Esophagus muscularis mucosa (tissue), 4 donors: ENCODE measurements at regions not wholly inside any gene's neighbourhood (a gene's known extent, or its start where the extent isn't known, plus 50 kb on each side); places are given as distances from the start of the nearest gene placed in this dataset.

Experiments used
- DNase-seq: peaks from one replicate; pipeline ENCODE4 v3.0.0-alpha.2; 2017; ENCODE audit errors: extremely low spot score
- H3K27ac ChIP-seq, 4 donors: fragments of 200-600 bp; sonication (generic); replicated peaks in 1 of 4; 1 replicate in 3 of 4; 2 replicates in 1 of 4; pipeline ENCODE4 v1.5.1; 2016 to 2019; ENCODE audit warnings: mild to moderate bottlenecking in 1 of 4
- H3K27me3 ChIP-seq, 4 donors: fragments of 200-600 bp; sonication (generic); one replicate each; pipeline versions ENCODE4 v1.5.1 to v1.6.0; 2016 to 2019
- H3K36me3 ChIP-seq, 4 donors: fragments of 200-600 bp; sonication (generic); one replicate each; pipeline ENCODE4 v1.5.1; 2016 to 2019
- H3K4me1 ChIP-seq, 4 donors: fragments of 200-600 bp; sonication (generic); one replicate each; pipeline ENCODE4 v1.5.1; 2016 to 2019
- H3K4me3 ChIP-seq, 4 donors: fragments of 200-600 bp; sonication (generic); 1 replicate in 2 of 4; 2 replicates in 2 of 4; pipeline ENCODE4 v1.5.1; 2016 to 2019; ENCODE audit warnings: mild to moderate bottlenecking in 4 of 4, moderate library complexity in 1 of 4
- H3K9me3 ChIP-seq, 4 donors: fragments of 200-600 bp; sonication (generic); 1 replicate in 3 of 4; 2 replicates in 1 of 4; pipeline ENCODE4 v1.5.1; 2016 to 2019
- CTCF ChIP-seq, 3 experiments: fragments of 200-600 bp in 2 of 3; fragments of 450-650 bp in 1 of 3; sonication (generic) in 2 of 3; IDR thresholded peaks; one replicate each; pipeline ENCODE4 v1.5.1; 2017 to 2019; ENCODE audit warnings: antibody characterized with exemption in 3 of 3, mild to moderate bottlenecking in 2 of 3, moderate library complexity in 1 of 3
- EP300 ChIP-seq: sonication (generic); formaldehyde crosslinking; IDR thresholded peaks from one replicate; pipeline ENCODE4 v1.6.1; 2017; ENCODE audit warnings: antibody characterized with exemption
- POLR2A ChIP-seq: fragments of 450-650 bp; IDR thresholded peaks from one replicate; pipeline ENCODE4 v1.6.1; 2017; ENCODE audit warnings: antibody characterized with exemption, moderate library complexity, mild to moderate bottlenecking, low read depth
- POLR2AphosphoS5 ChIP-seq, 2 donors: sonication (generic); formaldehyde crosslinking; IDR thresholded peaks; one replicate each; pipeline ENCODE4 v1.6.1; 2017; ENCODE audit warnings: antibody characterized with exemption in 2 of 2
- WGBS: methylation state at CpG from one replicate; pipeline ENCODE4 v1.1.5; 2018; 5-methylcytosine and 5-hydroxymethylcytosine counted together
- intact Hi-C: fragments of 100-400 bp; cut with DNase I; formaldehyde crosslinking; loops from one replicate; pipeline ENCODE4 v1.15.1; 2023

- no peaks in the 10 kb centered on the region for H3K27me3 ChIP-seq
- no peak overlapping the region for H3K27ac ChIP-seq
- H3K9me3 ChIP-seq: no peaks in the 10 kb centered on the region
- no peak for DNase-seq
- H3K4me3 ChIP-seq: no peak overlapping the region
- intact Hi-C loops: no loop called here
- no peaks in the 10 kb centered on the region for H3K36me3 ChIP-seq
- TF ChIP-seq POLR2A (no peak), POLR2AphosphoS5 (IDR thresholded peaks at IDR 0.05) (no peak), EP300 (no peak), CTCF (IDR thresholded peaks at IDR 0.05) (no peak)
- 92% methylated on average over 12 of the region's 12 CpGs for WGBS
- H3K4me1 ChIP-seq: peaks cover 4 to 16% (median 15%) of the 10 kb centered on the region in 4 donors
Observed at GRCh38 chr7:135731-136645, 56.4 kb upstream of the FAM20C start.

- Histone ChIP-seq H3K9me3 (no peaks in the 10 kb centered on the region), H3K4me3 (no peak overlapping the region), H3K4me1 (peaks cover 1 to 4% (median 3%) of the 10 kb centered on the region in 4 donors), H3K36me3 (no peaks in the 10 kb centered on the region), H3K27me3 (no peaks in the 10 kb centered on the region), H3K27ac (no peak overlapping the region)
- DNase-seq: no peak
- intact Hi-C loops: no loop called here
- TF ChIP-seq POLR2A: no peak
- no peak for TF ChIP-seq POLR2AphosphoS5 (IDR thresholded peaks at IDR 0.05)
- WGBS: 76% methylated on average over 14 of the region's 14 CpGs
Observed at GRCh38 chr7:137094-137891, 55.1 kb upstream of the FAM20C start.

GRCh38 chr7:139131-139530 lies 53.2 kb upstream of the FAM20C start:
- Histone ChIP-seq H3K9me3 (no peaks in the 10 kb centered on the region), H3K27ac (no peak overlapping the region), H3K36me3 (no peaks in the 10 kb centered on the region), H3K27me3 (no peaks in the 10 kb centered on the region), H3K4me3 (no peak overlapping the region), H3K4me1 (peaks cover 0 to 10% (median 7%) of the 10 kb centered on the region in 4 donors)
- TF ChIP-seq POLR2A: no peak
- TF ChIP-seq POLR2AphosphoS5 (IDR thresholded peaks at IDR 0.05): no peak
- TF ChIP-seq CTCF (IDR thresholded peaks at IDR 0.05): no peak
- no peak for TF ChIP-seq EP300
- intact Hi-C loops: no loop called here
- no peak for DNase-seq
- WGBS: 78% methylated on average over 5 of the region's 6 CpGs

- Histone ChIP-seq H3K4me1 (peaks cover 0 to 10% (median 7%) of the 10 kb centered on the region in 4 donors), H3K4me3 (no peak overlapping the region), H3K36me3 (no peaks in the 10 kb centered on the region), H3K27me3 (no peaks in the 10 kb centered on the region), H3K27ac (no peak overlapping the region), H3K9me3 (no peaks in the 10 kb centered on the region)
- intact Hi-C loops: no loop called here
- no peak for DNase-seq
- TF ChIP-seq EP300 (no peak), CTCF (IDR thresholded peaks at IDR 0.05) (no peak), POLR2A (no peak), POLR2AphosphoS5 (IDR thresholded peaks at IDR 0.05) (no peak)
- WGBS: 78% methylated on average over 11 of the region's 22 CpGs
Observed at GRCh38 chr7:139561-140243, 52.7 kb upstream of the FAM20C start.
